ENCODE measurements at regions not wholly inside any gene's neighbourhood (a gene's known extent, or its start where the extent isn't known, plus 50 kb on each side); places are given as distances from the start of the nearest gene placed in this dataset.

DNA sequence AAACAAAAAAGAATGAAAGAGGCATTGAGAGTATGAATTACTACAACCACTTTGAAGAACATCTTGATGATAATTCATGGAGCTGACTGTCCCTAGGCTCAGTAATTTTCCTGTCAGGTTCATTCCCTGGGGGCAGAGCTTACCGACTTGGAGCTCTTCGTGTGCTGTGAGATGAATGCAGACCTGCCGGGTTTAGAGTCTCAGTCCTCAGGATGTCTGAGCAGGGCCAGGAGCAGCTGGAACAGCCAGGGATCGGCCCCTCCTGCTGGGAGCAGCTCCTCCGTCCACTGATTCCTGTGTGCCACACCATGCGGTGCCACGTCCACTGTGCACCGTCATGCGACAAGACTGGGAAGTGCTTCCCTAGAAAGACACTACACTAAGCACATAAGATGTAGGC lies 62.2 kb upstream of the SPIN1 start:
- TF ChIP-seq EP300 (IDR thresholded peaks at IDR 0.05), result no peak
- no peak for TF ChIP-seq POLR2AphosphoS5 (IDR thresholded peaks at IDR 0.05)
- no peak for TF ChIP-seq POLR2A (IDR thresholded peaks at IDR 0.05)

Data from suprapubic skin (tissue), 4 donors.